HL-60 (cell line): ENCODE measurements at regions not wholly inside any gene's neighbourhood (a gene's known extent, or its start where the extent isn't known, plus 50 kb on each side); places are given as distances from the start of the nearest gene placed in this dataset.

Experiments
- DNase-seq, 2 experiments: peaks; one replicate each; pipeline ENCODE4 v3.0.0-alpha.2; 2010 to 2020; ENCODE audit warnings: low read depth in 1 of 2, low spot score in 1 of 2
- H3K27ac ChIP-seq: fragments of 250-450 bp; sonication (Bioruptor Pico); replicated peaks from 2 replicates; pipeline ENCODE4 v1.5.1; 2020; ENCODE audit warnings: mild to moderate bottlenecking, moderate library complexity
- H3K27me3 ChIP-seq: fragments of 250-450 bp; sonication (Bioruptor Pico); 2 replicates; pipeline ENCODE4 v1.5.1; 2021; ENCODE audit warnings: mild to moderate bottlenecking, moderate library complexity; ENCODE audit not compliant: insufficient read depth, poor library complexity, severe bottlenecking
- H3K4me3 ChIP-seq: replicated peaks from 2 replicates; pipeline ENCODE4 v1.5.1; 2011; ENCODE audit warnings: mild to moderate bottlenecking, control low read depth, low read length; ENCODE audit not compliant: insufficient read depth
- GABPA ChIP-seq: IDR thresholded peaks from 2 replicates; pipeline ENCODE4 v1.6.1; 2012; ENCODE audit warnings: low read depth
- POLR2AphosphoS5 ChIP-seq: IDR thresholded peaks from 2 replicates; pipeline ENCODE4 v1.6.1; 2012; ENCODE audit warnings: low read depth
- SPI1 ChIP-seq: IDR thresholded peaks from 2 replicates; pipeline ENCODE4 v1.6.1; 2012; ENCODE audit warnings: low read depth, mild to moderate bottlenecking, borderline replicate concordance
- TF ChIP-seq, protein P1 (sequence below): IDR thresholded peaks from one replicate; pipeline ENCODE4 v1.5.1; 2011; ENCODE audit warnings: low read length, control low read depth, inconsistent platforms; ENCODE audit not compliant: insufficient read depth
- TF ChIP-seq, protein P2 (sequence below): IDR thresholded peaks from 2 replicates; pipeline ENCODE4 v1.6.1; 2012; ENCODE audit warnings: low read depth; ENCODE audit not compliant: insufficient replicate concordance

DNA sequence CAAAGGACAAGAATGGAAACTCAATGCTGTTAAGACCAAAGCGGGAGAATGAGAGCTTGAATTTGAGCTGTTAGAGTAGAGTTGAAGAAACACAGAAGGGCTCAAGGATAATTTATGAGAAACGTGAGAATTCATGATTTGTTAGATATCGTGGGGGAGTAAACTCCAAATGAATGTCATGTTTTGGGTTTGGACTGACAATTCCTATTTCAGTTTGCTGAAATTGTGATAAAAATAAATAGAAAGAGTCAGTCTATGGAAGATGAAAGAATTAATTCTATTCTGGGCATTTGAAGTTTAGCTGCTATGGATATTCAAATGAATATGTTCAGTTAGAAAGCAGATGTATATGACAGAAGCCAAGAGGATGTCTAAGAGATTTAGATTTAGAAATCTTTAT, 723.4 kb upstream of the PIK3C3 start:
- TF ChIP-seq GABPA (no peak), SPI1 (no peak), POLR2AphosphoS5 (no peak)
- TF ChIP-seq, protein P1, sequence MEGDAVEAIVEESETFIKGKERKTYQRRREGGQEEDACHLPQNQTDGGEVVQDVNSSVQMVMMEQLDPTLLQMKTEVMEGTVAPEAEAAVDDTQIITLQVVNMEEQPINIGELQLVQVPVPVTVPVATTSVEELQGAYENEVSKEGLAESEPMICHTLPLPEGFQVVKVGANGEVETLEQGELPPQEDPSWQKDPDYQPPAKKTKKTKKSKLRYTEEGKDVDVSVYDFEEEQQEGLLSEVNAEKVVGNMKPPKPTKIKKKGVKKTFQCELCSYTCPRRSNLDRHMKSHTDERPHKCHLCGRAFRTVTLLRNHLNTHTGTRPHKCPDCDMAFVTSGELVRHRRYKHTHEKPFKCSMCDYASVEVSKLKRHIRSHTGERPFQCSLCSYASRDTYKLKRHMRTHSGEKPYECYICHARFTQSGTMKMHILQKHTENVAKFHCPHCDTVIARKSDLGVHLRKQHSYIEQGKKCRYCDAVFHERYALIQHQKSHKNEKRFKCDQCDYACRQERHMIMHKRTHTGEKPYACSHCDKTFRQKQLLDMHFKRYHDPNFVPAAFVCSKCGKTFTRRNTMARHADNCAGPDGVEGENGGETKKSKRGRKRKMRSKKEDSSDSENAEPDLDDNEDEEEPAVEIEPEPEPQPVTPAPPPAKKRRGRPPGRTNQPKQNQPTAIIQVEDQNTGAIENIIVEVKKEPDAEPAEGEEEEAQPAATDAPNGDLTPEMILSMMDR: no peak
- TF ChIP-seq, protein P2, sequence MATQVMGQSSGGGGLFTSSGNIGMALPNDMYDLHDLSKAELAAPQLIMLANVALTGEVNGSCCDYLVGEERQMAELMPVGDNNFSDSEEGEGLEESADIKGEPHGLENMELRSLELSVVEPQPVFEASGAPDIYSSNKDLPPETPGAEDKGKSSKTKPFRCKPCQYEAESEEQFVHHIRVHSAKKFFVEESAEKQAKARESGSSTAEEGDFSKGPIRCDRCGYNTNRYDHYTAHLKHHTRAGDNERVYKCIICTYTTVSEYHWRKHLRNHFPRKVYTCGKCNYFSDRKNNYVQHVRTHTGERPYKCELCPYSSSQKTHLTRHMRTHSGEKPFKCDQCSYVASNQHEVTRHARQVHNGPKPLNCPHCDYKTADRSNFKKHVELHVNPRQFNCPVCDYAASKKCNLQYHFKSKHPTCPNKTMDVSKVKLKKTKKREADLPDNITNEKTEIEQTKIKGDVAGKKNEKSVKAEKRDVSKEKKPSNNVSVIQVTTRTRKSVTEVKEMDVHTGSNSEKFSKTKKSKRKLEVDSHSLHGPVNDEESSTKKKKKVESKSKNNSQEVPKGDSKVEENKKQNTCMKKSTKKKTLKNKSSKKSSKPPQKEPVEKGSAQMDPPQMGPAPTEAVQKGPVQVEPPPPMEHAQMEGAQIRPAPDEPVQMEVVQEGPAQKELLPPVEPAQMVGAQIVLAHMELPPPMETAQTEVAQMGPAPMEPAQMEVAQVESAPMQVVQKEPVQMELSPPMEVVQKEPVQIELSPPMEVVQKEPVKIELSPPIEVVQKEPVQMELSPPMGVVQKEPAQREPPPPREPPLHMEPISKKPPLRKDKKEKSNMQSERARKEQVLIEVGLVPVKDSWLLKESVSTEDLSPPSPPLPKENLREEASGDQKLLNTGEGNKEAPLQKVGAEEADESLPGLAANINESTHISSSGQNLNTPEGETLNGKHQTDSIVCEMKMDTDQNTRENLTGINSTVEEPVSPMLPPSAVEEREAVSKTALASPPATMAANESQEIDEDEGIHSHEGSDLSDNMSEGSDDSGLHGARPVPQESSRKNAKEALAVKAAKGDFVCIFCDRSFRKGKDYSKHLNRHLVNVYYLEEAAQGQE: no peak
- no peak for DNase-seq
- Histone ChIP-seq H3K4me3 (no peak overlapping the region), H3K27me3 (no peaks in the 10 kb centered on the region), H3K27ac (no peak overlapping the region)

DNA sequence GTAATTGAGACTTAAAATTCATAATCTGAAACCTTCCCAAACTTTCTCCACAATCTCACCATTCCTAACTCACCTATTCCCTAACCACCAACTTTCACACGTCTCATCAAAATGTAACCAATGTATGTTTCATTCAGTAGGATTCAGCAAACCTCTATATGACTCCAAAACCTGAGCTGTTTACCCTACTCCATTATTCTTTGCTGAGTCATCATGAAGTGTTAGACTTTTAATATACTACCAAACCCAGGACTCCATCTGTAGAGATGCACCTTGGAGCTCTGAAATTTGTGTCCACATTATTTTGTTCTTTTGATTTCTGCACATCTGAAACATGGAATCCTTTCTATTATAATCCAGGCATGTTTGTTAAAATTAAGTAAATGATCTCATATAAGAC, 727.0 kb upstream of the PIK3C3 start:
- Histone ChIP-seq H3K27me3 (no peaks in the 10 kb centered on the region), H3K27ac (no peak overlapping the region), H3K4me3 (no peak overlapping the region)
- DNase-seq: no peak
- no peak for TF ChIP-seq SPI1
- TF ChIP-seq, protein P1: no peak
- TF ChIP-seq, protein P2: no peak
- no peak for TF ChIP-seq POLR2AphosphoS5
- TF ChIP-seq GABPA: no peak

DNA sequence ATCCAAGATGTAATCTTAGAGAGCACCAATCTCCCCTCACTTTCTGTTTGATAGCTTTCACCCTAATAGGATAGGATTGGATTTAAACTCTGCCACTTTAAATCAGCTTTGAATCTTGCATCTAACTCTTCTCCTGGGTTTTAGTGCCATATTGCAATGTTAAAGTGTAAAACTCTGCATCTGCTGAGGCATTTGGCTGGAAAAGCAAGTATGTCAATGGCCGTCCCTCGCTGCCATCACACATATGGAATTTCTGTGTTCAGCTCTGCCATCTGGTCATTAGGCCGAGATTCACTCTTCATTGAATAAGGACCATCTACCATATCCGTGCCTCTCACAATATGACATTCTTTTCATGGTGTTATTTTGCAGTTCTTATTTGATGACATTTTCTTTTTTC, 728.1 kb upstream of the PIK3C3 start:
- no peaks in the 10 kb centered on the region for H3K27me3 ChIP-seq
- no peak overlapping the region for H3K4me3 ChIP-seq
- TF ChIP-seq GABPA (no peak), SPI1 (no peak), POLR2AphosphoS5 (no peak)
- TF ChIP-seq, protein P1: no peak
- TF ChIP-seq, protein P2: no peak
- no peak overlapping the region for H3K27ac ChIP-seq
- no peak for DNase-seq
